IMR-90 (cell line): ENCODE measurements at regions not wholly inside any gene's neighbourhood (a gene's known extent, or its start where the extent isn't known, plus 50 kb on each side); places are given as distances from the start of the nearest gene placed in this dataset.

ENCODE experiments used
- ATAC-seq: fragments of 200-7000 bp; cut with Tn5 transposase; 2 replicates; pipeline ENCODE4 v1.9.1; 2020; ENCODE audit warnings: low read depth, mild to moderate bottlenecking, moderate library complexity
- BruUV-seq: library from RNA; stranded (reverse); fragments of 400-500 nt; replicated peaks from 2 replicates; lab custom pipeline; 2021; lab: Mats Ljungman, UMichigan
- CTCF ChIA-PET: fragments of 300-600 bp; formaldehyde crosslinking; extraction: SDS; loops from one replicate; lab custom pipeline; 2021; ENCODE audit warnings: antibody characterized with exemption; lab: Yijun Ruan, JAX
- POLR2A ChIA-PET: fragments of 300-600 bp; sonication (Branson Sonifier 250); formaldehyde crosslinking; loops from one replicate; lab custom pipeline; 2022; ENCODE audit warnings: antibody characterized with exemption; ENCODE audit not compliant: unreplicated experiment; lab: Charles Lee
- DNase-seq: peaks from one replicate; pipeline ENCODE4 v3.0.0; 2013
- H2AFZ ChIP-seq: replicated peaks from 2 replicates; pipeline ENCODE3; 2013; ENCODE audit warnings: low read length, mild to moderate bottlenecking; ENCODE audit not compliant: poor library complexity
- H2AK5ac ChIP-seq: 2 replicates; pipeline ENCODE4 v1.6.1; 2013; ENCODE audit warnings: low read depth, low read length, inconsistent platforms
- H2AK9ac ChIP-seq: replicated peaks from 2 replicates; pipeline ENCODE3; 2013; ENCODE audit warnings: mild to moderate bottlenecking, low read depth, low read length, moderate library complexity; ENCODE audit not compliant: poor library complexity
- H2BK120ac ChIP-seq: 2 replicates; pipeline ENCODE4 v1.6.1; 2013; ENCODE audit warnings: low read depth, low read length, inconsistent platforms
- H2BK15ac ChIP-seq: 3 replicates; pipeline ENCODE4 v1.6.1; 2013; ENCODE audit warnings: low read depth, low read length, inconsistent platforms
- H2BK20ac ChIP-seq: 2 replicates; pipeline ENCODE4 v1.6.1; 2013; ENCODE audit warnings: low read depth, mild to moderate bottlenecking, inconsistent platforms, low read length, moderate library complexity
- H2BK5ac ChIP-seq: 2 replicates; pipeline ENCODE4 v1.6.1; 2013; ENCODE audit warnings: mild to moderate bottlenecking, low read depth, low read length, inconsistent platforms; ENCODE audit not compliant: poor library complexity, severe bottlenecking
- H3K14ac ChIP-seq: replicated peaks from 2 replicates; pipeline ENCODE4 v1.6.1; 2013; ENCODE audit warnings: low read depth, low read length, inconsistent platforms
- H3K18ac ChIP-seq: 2 replicates; pipeline ENCODE4 v1.6.1; 2013; ENCODE audit warnings: low read depth, low read length, control low read depth
- H3K23ac ChIP-seq: 2 replicates; pipeline ENCODE4 v1.6.1; 2013; ENCODE audit warnings: low read depth, low read length, inconsistent platforms
- H3K27ac ChIP-seq: 2 replicates; pipeline ENCODE4 v1.5.1; 2013; ENCODE audit warnings: mild to moderate bottlenecking, control low read depth, low read length; ENCODE audit not compliant: insufficient read depth
- H3K27me3 ChIP-seq: 2 replicates; pipeline ENCODE4 v1.6.1; 2013; ENCODE audit warnings: low read length; ENCODE audit not compliant: control insufficient read depth, insufficient read depth
- H3K36me3 ChIP-seq: 2 replicates; pipeline ENCODE4 v1.6.1; 2013; ENCODE audit warnings: low read length, mixed read lengths; ENCODE audit not compliant: control insufficient read depth, insufficient read depth
- H3K4ac ChIP-seq: 2 replicates; pipeline ENCODE4 v1.6.1; 2013; ENCODE audit warnings: low read depth, low read length, inconsistent platforms
- H3K4me1 ChIP-seq: 2 replicates; pipeline ENCODE4 v1.6.1; 2013; ENCODE audit warnings: low read length, mixed read lengths; ENCODE audit not compliant: control insufficient read depth, insufficient read depth
- H3K4me2 ChIP-seq: 2 replicates; pipeline ENCODE4 v1.6.1; 2013; ENCODE audit warnings: low read depth, mild to moderate bottlenecking, control low read depth, low read length, moderate library complexity
- H3K4me3 ChIP-seq: 2 replicates; pipeline ENCODE4 v1.5.1; 2013; ENCODE audit warnings: low read depth, mild to moderate bottlenecking, control low read depth, low read length, moderate library complexity; ENCODE audit not compliant: insufficient read depth
- H3K56ac ChIP-seq: 2 replicates; pipeline ENCODE4 v1.6.1; 2013; ENCODE audit warnings: low read length, inconsistent platforms; ENCODE audit not compliant: insufficient read depth; ENCODE audit errors: extremely low read depth
- H3K79me1 ChIP-seq, 2 experiments: 2 replicates each; pipeline ENCODE4 v1.6.1; 2013; ENCODE audit warnings: low read length in 2 of 2, inconsistent platforms in 1 of 2, low read depth in 1 of 2
- H3K9ac ChIP-seq: 2 replicates; pipeline ENCODE4 v1.6.1; 2013; ENCODE audit warnings: low read depth, low read length, control low read depth
- H3K9me1 ChIP-seq: 2 replicates; pipeline ENCODE4 v1.6.1; 2013; ENCODE audit warnings: low read length, inconsistent platforms; ENCODE audit not compliant: insufficient read depth
- H3K9me3 ChIP-seq: 2 replicates; pipeline ENCODE4 v1.6.1; 2013; ENCODE audit warnings: low read length; ENCODE audit not compliant: control insufficient read depth, insufficient read depth
- H4K20me1 ChIP-seq: 2 replicates; pipeline ENCODE4 v1.6.1; 2013; ENCODE audit warnings: low read length, inconsistent platforms; ENCODE audit not compliant: insufficient read depth
- H4K5ac ChIP-seq: 2 replicates; pipeline ENCODE4 v1.6.1; 2013; ENCODE audit warnings: mild to moderate bottlenecking, low read depth, low read length, control low read depth
- H4K8ac ChIP-seq, 2 experiments: 2 replicates each; pipeline ENCODE4 v1.6.1; 2013; ENCODE audit warnings: low read depth in 2 of 2, low read length in 2 of 2, control low read depth in 1 of 2, inconsistent platforms in 1 of 2
- H4K91ac ChIP-seq: 2 replicates; pipeline ENCODE4 v1.6.1; 2013; ENCODE audit warnings: low read depth, low read length, inconsistent platforms; ENCODE audit not compliant: insufficient read depth
- CEBPB ChIP-seq: IDR thresholded peaks from 2 replicates; pipeline ENCODE4 v1.6.1; 2012; ENCODE audit warnings: low read depth, low read length, improper control_type of control experiment
- CHD1 ChIP-seq: IDR thresholded peaks from 2 replicates; pipeline ENCODE4 v1.6.1; 2012; ENCODE audit warnings: low read depth, low read length, improper control_type of control experiment
- MAFK ChIP-seq: IDR thresholded peaks from 2 replicates; pipeline ENCODE4 v1.6.1; 2012; ENCODE audit warnings: low read depth, low read length, improper control_type of control experiment
- NFE2L2 ChIP-seq: fragments of 150-350 bp; IDR thresholded peaks from 2 replicates; pipeline ENCODE4 v1.6.1; 2016; ENCODE audit warnings: low read depth, mild to moderate bottlenecking, low read length
- RCOR1 ChIP-seq: IDR thresholded peaks from 2 replicates; pipeline ENCODE4 v1.6.1; 2012; ENCODE audit warnings: mild to moderate bottlenecking, low read length, improper control_type of control experiment; ENCODE audit not compliant: insufficient replicate concordance
- RFX5 ChIP-seq: IDR thresholded peaks from 2 replicates; pipeline ENCODE4 v1.8.0; 2012; ENCODE audit warnings: low read depth, mild to moderate bottlenecking, low read length, moderate library complexity
- USF2 ChIP-seq: fragments of 150-350 bp; IDR thresholded peaks from 2 replicates; pipeline ENCODE4 v1.6.1; 2017; ENCODE audit warnings: mild to moderate bottlenecking, antibody characterized with exemption, low read length, low read depth
- WGBS, 2 experiments: methylation state at CpG; one replicate each; pipeline versions ENCODE4 v1.1.5 to v1.1.7; 2013; ENCODE audit warnings: missing lambda C conversion rate in 2 of 2; ENCODE audit not compliant: insufficient read length in 1 of 2; ENCODE audit errors: extremely low coverage in 2 of 2; 5-methylcytosine and 5-hydroxymethylcytosine counted together
- dilution Hi-C: fragments of 300-500 bp; cut with HindIII; formaldehyde crosslinking; loops from one replicate; pipeline ENCODE4 v1.14.3; 2018; ENCODE audit warnings: low sequenced_read_pairs; ENCODE audit not compliant: unreplicated experiment
- in situ Hi-C: fragments of 300-500 bp; cut with MboI; formaldehyde crosslinking; loops from 3 replicates; pipeline ENCODE4 v1.14.3; 2019; ENCODE audit warnings: low sequenced_read_pairs, inconsistent platforms, mixed read lengths
- intact Hi-C: fragments of 100-400 bp; cut with micrococcal nuclease; formaldehyde crosslinking; loops from 2 replicates; pipeline ENCODE4 v1.10.0; 2022
- TF ChIP-seq, protein P1 (sequence below): fragments of 150-350 bp; IDR thresholded peaks from 2 replicates; pipeline ENCODE4 v1.6.1; 2016; ENCODE audit warnings: low read depth, mild to moderate bottlenecking, low read length, moderate library complexity, borderline replicate concordance
- TF ChIP-seq, protein P2 (sequence below): conservative IDR thresholded peaks from 2 replicates; pipeline ENCODE4 v1.5.1; 2012; ENCODE audit warnings: mild to moderate bottlenecking, low read depth, low read length, improper control_type of control experiment

DNA sequence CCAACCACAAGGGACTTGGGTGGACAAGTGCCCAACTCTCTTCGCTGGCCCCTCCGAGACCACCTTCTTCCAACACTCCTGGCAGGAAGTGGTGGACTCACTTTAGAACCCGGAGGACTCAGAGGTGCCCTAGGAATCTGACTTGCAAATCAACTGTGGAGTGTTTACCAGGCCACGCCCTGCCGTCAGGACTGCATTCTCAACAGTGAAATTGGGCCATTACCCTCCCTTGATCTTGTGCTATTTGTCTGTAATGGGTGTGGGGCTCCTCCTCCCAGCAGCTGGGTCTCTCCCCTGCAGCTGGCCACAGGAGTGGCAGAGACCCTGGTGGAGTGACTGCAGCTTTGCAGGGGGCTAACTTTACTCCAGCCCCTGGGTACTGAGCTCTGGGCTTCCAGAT, 212.2 kb upstream of the RPL38 start:
- DNase-seq (no peak), ATAC-seq (no peak)
- Histone ChIP-seq H3K56ac (no peak overlapping the region), H2BK15ac (no peak overlapping the region), H3K4me3 (no peak overlapping the region), H3K27me3 (no peaks in the 10 kb centered on the region), H3K14ac (no peak overlapping the region), H2AK9ac (no peak overlapping the region), H2BK5ac (no peak overlapping the region), H2BK120ac (no peak overlapping the region), H2AFZ (no peak overlapping the region), H3K9me1 (no peaks in the 10 kb centered on the region), H3K79me1 (no peaks in the 10 kb centered on the region), H3K36me3 (no peaks in the 10 kb centered on the region), H3K18ac (no peak overlapping the region), H2AK5ac (no peak overlapping the region), H3K9me3 (peaks cover 51% of the 10 kb centered on the region), H4K20me1 (no peaks in the 10 kb centered on the region), H3K4ac (no peak overlapping the region), H3K9ac (no peak overlapping the region), H3K23ac (no peak overlapping the region), H3K4me2 (no peak overlapping the region), H4K5ac (no peak overlapping the region), H4K91ac (no peak overlapping the region), H2BK20ac (no peak overlapping the region), H3K4me1 (no peaks in the 10 kb centered on the region), H3K27ac (no peak overlapping the region), H4K8ac (no peak overlapping the region)
- WGBS, 2 experiments: 60% methylated on average over 1 of the region's 5 CpGs; no CpG with 5 or more reads in 1 of the 2 experiments
- TF ChIP-seq, protein P1, sequence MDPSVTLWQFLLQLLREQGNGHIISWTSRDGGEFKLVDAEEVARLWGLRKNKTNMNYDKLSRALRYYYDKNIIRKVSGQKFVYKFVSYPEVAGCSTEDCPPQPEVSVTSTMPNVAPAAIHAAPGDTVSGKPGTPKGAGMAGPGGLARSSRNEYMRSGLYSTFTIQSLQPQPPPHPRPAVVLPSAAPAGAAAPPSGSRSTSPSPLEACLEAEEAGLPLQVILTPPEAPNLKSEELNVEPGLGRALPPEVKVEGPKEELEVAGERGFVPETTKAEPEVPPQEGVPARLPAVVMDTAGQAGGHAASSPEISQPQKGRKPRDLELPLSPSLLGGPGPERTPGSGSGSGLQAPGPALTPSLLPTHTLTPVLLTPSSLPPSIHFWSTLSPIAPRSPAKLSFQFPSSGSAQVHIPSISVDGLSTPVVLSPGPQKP: no peak
- TF ChIP-seq USF2 (no peak), CEBPB (no peak), MAFK (no peak), RCOR1 (no peak), NFE2L2 (no peak), CHD1 (no peak), RFX5 (no peak)
- TF ChIP-seq, protein P2, sequence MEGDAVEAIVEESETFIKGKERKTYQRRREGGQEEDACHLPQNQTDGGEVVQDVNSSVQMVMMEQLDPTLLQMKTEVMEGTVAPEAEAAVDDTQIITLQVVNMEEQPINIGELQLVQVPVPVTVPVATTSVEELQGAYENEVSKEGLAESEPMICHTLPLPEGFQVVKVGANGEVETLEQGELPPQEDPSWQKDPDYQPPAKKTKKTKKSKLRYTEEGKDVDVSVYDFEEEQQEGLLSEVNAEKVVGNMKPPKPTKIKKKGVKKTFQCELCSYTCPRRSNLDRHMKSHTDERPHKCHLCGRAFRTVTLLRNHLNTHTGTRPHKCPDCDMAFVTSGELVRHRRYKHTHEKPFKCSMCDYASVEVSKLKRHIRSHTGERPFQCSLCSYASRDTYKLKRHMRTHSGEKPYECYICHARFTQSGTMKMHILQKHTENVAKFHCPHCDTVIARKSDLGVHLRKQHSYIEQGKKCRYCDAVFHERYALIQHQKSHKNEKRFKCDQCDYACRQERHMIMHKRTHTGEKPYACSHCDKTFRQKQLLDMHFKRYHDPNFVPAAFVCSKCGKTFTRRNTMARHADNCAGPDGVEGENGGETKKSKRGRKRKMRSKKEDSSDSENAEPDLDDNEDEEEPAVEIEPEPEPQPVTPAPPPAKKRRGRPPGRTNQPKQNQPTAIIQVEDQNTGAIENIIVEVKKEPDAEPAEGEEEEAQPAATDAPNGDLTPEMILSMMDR: no peak
- dilution Hi-C loops: no loop called here
- in situ Hi-C loops: loop anchor here (25.0 kb wide), 1 partner anchor 379 kb away; no protein-coding TSS in a partner anchor
- ChIA-PET CTCF (no interaction called here), POLR2A (no interaction called here)
- BruUV-seq: no TSS peak
- intact Hi-C loops: no loop called here
